ENCODE measurements at regions not wholly inside any gene's neighbourhood (a gene's known extent, or its start where the extent isn't known, plus 50 kb on each side); places are given as distances from the start of the nearest gene placed in this dataset.

GRCh38 chrX:17206584-17206983 is 168.4 kb upstream of the NHS start:
- DNase-seq (ENCODE audit: insufficient read length, low spot score), result no peak
- FAIRE-seq, result no peak

- DNase-seq (ENCODE audit: insufficient read length, low spot score), result no peak
- no peak for FAIRE-seq
These were observed 160.0 kb upstream of the NHS start for GRCh38 chrX:17214962-17215361.

GRCh38 chrX:17226736-17227135 is 148.3 kb upstream of the NHS start:
- DNase-seq (ENCODE audit: insufficient read length, low spot score) (no peak), FAIRE-seq (no peak)

DNA sequence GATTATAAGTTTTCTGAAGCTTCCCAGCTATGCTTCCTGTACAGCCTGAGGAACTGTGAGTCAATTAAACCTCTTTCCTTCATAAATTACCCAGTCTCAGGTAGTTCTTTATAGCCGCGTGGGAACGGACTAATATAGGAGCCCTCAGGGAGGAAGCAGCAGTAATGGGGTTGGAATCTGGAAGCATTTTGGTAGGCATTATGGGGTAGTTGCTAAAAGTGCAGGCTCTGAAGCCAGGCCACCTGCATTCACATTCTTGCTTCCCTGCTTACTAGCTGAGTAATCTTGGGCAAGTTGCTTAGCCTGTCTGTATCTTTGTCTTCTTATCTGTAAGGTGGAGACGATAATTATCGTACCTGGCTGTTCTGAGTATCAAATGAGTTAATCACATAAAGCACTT is 137.9 kb upstream of the NHS start:
- no peak for FAIRE-seq

GRCh38 chrX:17242470-17242869 is 132.5 kb upstream of the NHS start:
- FAIRE-seq (no peak), DNase-seq (ENCODE audit: insufficient read length, low spot score) (peak; percentile 35)

More for the DNA sequence above, 137.9 kb upstream of the NHS start:
- no peak for DNase-seq (ENCODE audit: insufficient read length, low spot score)

DNA sequence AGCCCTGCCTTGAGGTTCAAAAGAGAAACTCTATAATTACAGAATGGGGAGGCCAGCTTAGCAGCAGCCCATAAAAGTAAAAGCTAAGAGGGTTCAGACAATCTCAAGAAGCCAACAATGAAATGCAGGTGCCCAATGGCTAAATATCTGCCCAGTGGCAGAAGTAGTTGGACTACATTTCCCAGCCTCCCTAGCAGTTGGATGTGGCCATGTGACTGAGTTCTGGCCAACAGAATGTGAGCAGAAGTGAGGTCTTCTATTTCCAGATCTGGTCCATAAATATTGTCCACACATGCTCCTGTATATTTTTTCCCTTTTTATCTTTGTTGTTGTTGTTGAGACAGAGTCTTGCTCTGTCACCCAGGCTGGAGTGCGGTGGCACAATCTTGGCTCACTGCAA is 127.9 kb upstream of the NHS start:
- DNase-seq (ENCODE audit: insufficient read length, low spot score), result no peak
- FAIRE-seq, result no peak

GRCh38 chrX:17262123-17262522 is 112.9 kb upstream of the NHS start:
- DNase-seq (ENCODE audit: insufficient read length, low spot score) (no peak), FAIRE-seq (no peak)

GRCh38 chrX:17266136-17266535 is 108.9 kb upstream of the NHS start:
- no peak for FAIRE-seq
- no peak for DNase-seq (ENCODE audit: insufficient read length, low spot score)

GRCh38 chrX:17278961-17279360 is 96.0 kb upstream of the NHS start:
- no peak for FAIRE-seq
- DNase-seq (ENCODE audit: insufficient read length, low spot score), result no peak

DNA sequence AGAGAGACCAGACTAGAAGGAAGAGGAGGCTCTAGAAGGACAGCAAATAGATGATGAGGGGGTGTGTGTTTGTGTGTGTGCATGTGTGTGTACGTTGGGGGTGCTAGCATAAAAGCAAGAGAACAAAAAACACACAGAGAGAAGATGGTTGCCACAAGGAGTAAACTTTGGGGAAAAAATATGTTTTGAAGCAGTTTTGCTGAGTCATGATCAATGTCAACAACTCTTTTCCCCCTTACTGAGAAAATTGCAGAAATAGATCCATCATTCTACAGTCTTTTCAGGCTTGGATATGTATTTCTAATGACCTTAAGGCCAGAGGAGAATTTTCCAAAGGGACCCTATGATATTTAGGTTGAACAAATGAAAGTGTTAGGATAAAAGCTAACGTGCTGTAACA is 89.0 kb upstream of the NHS start:
- DNase-seq (ENCODE audit: insufficient read length, low spot score), result no peak
- no peak for FAIRE-seq

GRCh38 chrX:17291171-17291900 is 83.7 kb upstream of the NHS start:
- no peak for DNase-seq (ENCODE audit: insufficient read length, low spot score)
- FAIRE-seq, result no peak

GRCh38 chrX:17292111-17292527 is 82.9 kb upstream of the NHS start:
- FAIRE-seq, result no peak
- no peak for DNase-seq (ENCODE audit: insufficient read length, low spot score)

- FAIRE-seq, result no peak
- no peak for DNase-seq (ENCODE audit: insufficient read length, low spot score)
These were observed 80.4 kb upstream of the NHS start for GRCh38 chrX:17294561-17294960.

DNA sequence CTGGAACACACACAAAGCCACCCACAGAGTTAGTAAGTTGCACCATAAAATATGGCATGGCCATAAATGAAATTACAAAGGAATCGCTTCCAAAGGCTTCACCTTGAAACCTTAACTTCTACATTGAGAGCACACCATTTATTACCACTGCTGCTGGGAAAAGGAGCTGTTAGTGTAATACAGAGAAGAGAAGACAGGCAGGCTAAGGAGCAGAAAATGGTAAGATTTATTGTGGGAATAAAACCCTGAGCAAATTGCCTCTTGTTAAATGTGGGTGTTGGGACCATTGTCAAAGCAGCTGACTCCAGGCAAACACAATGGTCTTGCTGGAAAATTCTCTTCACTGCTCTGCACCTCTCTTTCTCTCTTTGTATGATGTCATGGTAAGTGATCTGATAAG is 79.2 kb upstream of the NHS start:
- DNase-seq (ENCODE audit: insufficient read length, low spot score) (no peak), FAIRE-seq (no peak)

- DNase-seq (ENCODE audit: insufficient read length, low spot score) (no peak), FAIRE-seq (no peak)
These were observed 76.4 kb upstream of the NHS start for GRCh38 chrX:17298564-17298963.

DNA sequence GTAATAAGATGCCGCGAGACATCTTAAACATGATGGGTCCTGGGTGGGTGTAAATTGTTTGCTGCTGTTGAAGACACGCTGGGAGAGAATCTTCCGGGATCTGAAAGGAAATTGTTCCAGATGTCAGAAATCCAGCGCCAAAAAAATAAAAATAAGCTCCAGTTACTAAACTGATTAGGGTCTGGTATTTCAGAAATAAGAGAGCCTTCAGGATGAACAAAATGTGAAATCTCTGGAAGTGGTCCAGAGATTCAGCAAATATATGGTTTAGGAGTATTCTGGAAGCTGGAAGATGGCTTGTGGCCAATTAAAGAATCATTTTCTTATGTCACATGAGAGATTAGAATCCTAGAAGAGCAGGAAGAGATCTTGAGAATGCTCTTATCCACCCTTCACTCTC is 75.8 kb upstream of the NHS start:
- FAIRE-seq (no peak), DNase-seq (ENCODE audit: insufficient read length, low spot score) (no peak)

DNA sequence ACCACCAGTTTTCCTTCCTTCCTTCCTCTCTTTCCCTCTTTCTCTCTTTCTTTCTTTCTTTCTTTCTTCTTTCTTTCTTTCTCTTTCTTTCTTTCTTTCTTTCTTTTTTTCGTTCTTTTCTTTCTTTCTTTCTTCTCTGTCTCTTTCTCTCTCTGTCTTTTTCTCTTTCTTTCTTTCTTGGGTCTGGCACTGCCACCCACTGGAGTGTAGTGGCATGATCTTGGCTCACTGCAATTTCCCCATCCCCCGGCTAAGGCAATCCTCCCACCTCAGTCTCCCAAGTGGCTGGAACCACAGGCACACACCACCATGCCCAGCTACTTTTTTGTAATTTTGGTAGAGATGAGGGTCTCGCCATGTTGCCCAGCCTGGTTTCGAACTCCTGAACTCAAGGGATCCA is 51.6 kb upstream of the NHS start:
- DNase-seq (ENCODE audit: insufficient read length, low spot score), result no peak
- no peak for FAIRE-seq

All from HTR-8/SVneo (cell line).